ENCODE measurements at regions not wholly inside any gene's neighbourhood (a gene's known extent, or its start where the extent isn't known, plus 50 kb on each side); places are given as distances from the start of the nearest gene placed in this dataset.
"Not testable (repeated sequence)": the region's sequence is repeated elsewhere in the genome, so short reads cannot be mapped to it uniquely, and the experiment has no call there.

GRCh38 chr4:18458465-18458864 lies 436.9 kb upstream of the LCORL start:
- DNase-seq (ENCODE audit: insufficient read length, low spot score): no peak
- FAIRE-seq: no peak
- no peak for TF ChIP-seq POLR2A (IDR thresholded peaks at IDR 0.05; ENCODE audit: low read depth, low read length)

DNA sequence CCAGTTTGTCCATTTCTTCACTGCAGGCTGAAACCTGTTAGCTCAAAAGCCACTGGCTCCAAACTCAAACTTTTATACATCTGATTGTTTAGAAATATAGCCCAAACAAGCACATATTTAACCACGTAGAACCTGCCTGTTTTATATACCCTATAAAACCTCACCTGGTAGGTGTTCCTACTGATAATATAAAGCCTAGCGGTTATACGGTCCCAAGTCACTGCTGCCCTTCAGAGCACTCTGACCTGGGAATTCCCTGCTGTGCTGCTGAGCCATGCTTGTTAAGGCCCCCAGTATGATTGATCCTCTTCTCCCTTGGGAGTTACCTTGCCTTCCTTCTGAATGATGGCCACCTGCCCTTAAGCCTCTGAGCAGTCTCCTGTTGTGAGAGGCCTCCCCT lies 432.8 kb upstream of the LCORL start:
- FAIRE-seq: no peak
- no peak for TF ChIP-seq POLR2A (IDR thresholded peaks at IDR 0.05; ENCODE audit: low read depth, low read length)
- DNase-seq (ENCODE audit: insufficient read length, low spot score): no peak

DNA sequence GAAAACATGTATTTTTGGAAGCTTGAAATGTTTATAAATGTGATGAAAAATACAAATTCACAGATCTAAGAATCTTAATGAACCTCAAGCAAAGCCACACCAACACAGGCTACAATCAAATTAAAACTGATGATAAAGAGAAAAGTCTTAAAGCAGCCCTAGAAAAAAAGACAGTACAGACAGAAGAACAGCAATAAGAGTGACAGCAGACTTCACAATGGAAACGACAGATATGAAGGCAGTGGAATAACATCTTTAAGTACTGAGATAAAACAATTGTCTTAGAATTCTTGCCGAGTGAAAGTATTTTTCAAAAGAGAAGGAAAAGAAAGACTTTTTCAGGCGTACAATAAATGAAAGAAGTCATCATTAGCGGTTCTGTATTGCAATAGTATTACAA lies 423.6 kb upstream of the LCORL start:
- no peak for FAIRE-seq

GRCh38 chr4:18444206-18444605 lies 422.7 kb upstream of the LCORL start:
- no peak for TF ChIP-seq POLR2A (IDR thresholded peaks at IDR 0.05; ENCODE audit: low read depth, low read length)
- DNase-seq (ENCODE audit: insufficient read length, low spot score) (no peak), FAIRE-seq (no peak)

More for the DNA sequence above, 423.6 kb upstream of the LCORL start:
- no peak for DNase-seq (ENCODE audit: insufficient read length, low spot score)
- TF ChIP-seq POLR2A (IDR thresholded peaks at IDR 0.05; ENCODE audit: low read depth, low read length): no peak

- no peak for TF ChIP-seq POLR2A (IDR thresholded peaks at IDR 0.05; ENCODE audit: low read depth, low read length)
- FAIRE-seq: no peak
- DNase-seq (ENCODE audit: insufficient read length, low spot score): no peak
These were observed 421.4 kb upstream of the LCORL start for GRCh38 chr4:18442957-18443356.

DNA sequence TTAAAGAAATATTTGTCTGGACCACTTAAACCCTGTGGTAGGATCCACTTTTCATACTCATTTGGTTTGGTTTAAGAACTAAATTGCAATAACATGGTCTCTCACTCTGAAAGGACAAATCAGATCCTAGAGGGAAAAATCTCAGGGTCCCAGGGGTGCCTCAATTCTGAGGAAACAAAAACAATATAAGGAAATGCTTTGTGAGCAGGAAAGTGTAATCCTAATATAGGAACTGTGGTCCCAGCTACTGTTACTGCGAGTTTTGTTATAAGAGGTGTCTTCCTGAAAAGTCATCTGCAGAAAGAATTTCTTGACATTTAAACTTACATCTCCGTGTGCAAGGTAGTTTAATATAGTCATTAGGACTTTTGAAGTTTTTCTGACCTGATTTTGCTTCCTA lies 420.1 kb upstream of the LCORL start:
- no peak for FAIRE-seq
- no peak for TF ChIP-seq POLR2A (IDR thresholded peaks at IDR 0.05; ENCODE audit: low read depth, low read length)
- no peak for DNase-seq (ENCODE audit: insufficient read length, low spot score)

DNA sequence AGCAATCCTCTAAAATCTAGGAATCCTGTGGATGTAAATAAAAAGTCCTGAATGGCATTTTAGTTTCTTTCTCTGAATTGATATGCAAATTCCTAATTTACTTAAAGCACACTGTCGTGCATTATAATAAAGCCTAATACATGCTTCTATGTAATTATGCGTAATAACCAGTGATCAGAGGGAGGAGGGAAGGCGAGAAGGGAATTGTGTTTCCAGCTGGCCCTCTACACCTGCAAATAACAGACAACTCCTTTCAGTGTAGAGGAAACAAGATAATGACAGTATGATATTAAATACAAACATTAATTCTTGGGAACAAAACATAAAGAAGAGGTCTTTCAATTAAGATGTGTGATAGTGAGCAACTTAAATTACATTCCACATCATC lies 419.6 kb upstream of the LCORL start:
- DNase-seq (ENCODE audit: insufficient read length, low spot score): no peak
- TF ChIP-seq POLR2A (IDR thresholded peaks at IDR 0.05; ENCODE audit: low read depth, low read length): no peak
- FAIRE-seq: no peak

- TF ChIP-seq POLR2A (IDR thresholded peaks at IDR 0.05; ENCODE audit: low read depth, low read length): no peak
- DNase-seq (ENCODE audit: insufficient read length, low spot score): no peak
- no peak for FAIRE-seq
These were observed 419.1 kb upstream of the LCORL start for GRCh38 chr4:18440527-18441202.

- no peak for DNase-seq (ENCODE audit: insufficient read length, low spot score)
- no peak for TF ChIP-seq POLR2A (IDR thresholded peaks at IDR 0.05; ENCODE audit: low read depth, low read length)
- FAIRE-seq: no peak
These were observed 417.8 kb upstream of the LCORL start for GRCh38 chr4:18439311-18439710.

DNA sequence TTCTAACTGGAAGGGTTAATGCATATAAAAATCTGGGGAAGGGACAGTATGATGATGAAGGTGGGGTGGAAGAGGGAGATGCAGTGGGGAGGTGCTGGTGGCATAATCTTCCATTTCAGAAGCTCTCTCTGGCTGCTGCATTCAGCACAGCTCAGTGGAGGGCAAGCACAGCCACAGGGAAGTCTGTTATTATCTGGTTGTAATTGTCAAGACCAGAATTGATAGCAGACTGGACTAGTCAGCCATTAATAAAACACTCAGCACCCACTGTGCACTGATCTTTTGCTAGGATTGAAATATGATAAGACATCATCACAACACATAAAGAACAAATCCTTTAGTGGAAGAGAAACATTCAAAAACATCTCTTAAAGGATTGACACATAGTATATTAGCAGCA lies 414.2 kb upstream of the LCORL start:
- DNase-seq (ENCODE audit: insufficient read length, low spot score) (no peak), FAIRE-seq (no peak)
- TF ChIP-seq POLR2A (IDR thresholded peaks at IDR 0.05; ENCODE audit: low read depth, low read length): no peak

- TF ChIP-seq POLR2A (IDR thresholded peaks at IDR 0.05; ENCODE audit: low read depth, low read length): no peak
- DNase-seq (ENCODE audit: insufficient read length, low spot score): no peak
- no peak for FAIRE-seq
These were observed 401.1 kb upstream of the LCORL start for GRCh38 chr4:18422685-18423084.

GRCh38 chr4:18421519-18421918 lies 400.0 kb upstream of the LCORL start:
- DNase-seq (ENCODE audit: insufficient read length, low spot score) (no peak), FAIRE-seq (no peak)
- no peak for TF ChIP-seq POLR2A (IDR thresholded peaks at IDR 0.05; ENCODE audit: low read depth, low read length)

GRCh38 chr4:18419780-18420179 lies 398.2 kb upstream of the LCORL start:
- FAIRE-seq: no peak
- TF ChIP-seq POLR2A (IDR thresholded peaks at IDR 0.05; ENCODE audit: low read depth, low read length): no peak
- no peak for DNase-seq (ENCODE audit: insufficient read length, low spot score)

- DNase-seq (ENCODE audit: insufficient read length, low spot score); FAIRE-seq: not testable (repeated sequence)
These were observed 396.8 kb upstream of the LCORL start for GRCh38 chr4:18418195-18418898.

- not testable (repeated sequence) for DNase-seq (ENCODE audit: insufficient read length, low spot score); FAIRE-seq
These were observed 396.1 kb upstream of the LCORL start for GRCh38 chr4:18417651-18418050.

Measured in H54 (cell line).